ENCODE measurements at regions not wholly inside any gene's neighbourhood (a gene's known extent, or its start where the extent isn't known, plus 50 kb on each side); places are given as distances from the start of the nearest gene placed in this dataset.

DNA sequence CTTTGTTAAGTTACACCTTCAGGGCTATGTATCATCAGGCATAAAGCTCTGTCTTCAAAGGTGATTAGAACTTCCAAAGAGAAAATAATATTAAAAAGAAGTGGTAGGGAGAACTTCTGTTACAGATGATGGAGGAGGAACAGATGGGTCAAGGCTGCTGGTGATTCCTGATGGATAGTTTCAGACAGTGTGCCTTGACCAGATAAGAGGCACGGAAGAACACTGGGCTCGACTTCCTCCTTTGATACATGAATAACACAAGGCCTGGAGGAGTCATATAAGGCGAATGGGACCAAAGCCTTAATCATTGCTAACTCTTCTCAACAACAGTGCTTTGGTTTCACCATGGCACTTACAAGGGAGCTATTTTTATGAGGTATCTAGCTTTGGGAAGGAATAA is 128.1 kb upstream of the RXFP2 start:
- ATAC-seq (ENCODE audit: low FRiP score), result no peak
- TF ChIP-seq, protein P1, sequence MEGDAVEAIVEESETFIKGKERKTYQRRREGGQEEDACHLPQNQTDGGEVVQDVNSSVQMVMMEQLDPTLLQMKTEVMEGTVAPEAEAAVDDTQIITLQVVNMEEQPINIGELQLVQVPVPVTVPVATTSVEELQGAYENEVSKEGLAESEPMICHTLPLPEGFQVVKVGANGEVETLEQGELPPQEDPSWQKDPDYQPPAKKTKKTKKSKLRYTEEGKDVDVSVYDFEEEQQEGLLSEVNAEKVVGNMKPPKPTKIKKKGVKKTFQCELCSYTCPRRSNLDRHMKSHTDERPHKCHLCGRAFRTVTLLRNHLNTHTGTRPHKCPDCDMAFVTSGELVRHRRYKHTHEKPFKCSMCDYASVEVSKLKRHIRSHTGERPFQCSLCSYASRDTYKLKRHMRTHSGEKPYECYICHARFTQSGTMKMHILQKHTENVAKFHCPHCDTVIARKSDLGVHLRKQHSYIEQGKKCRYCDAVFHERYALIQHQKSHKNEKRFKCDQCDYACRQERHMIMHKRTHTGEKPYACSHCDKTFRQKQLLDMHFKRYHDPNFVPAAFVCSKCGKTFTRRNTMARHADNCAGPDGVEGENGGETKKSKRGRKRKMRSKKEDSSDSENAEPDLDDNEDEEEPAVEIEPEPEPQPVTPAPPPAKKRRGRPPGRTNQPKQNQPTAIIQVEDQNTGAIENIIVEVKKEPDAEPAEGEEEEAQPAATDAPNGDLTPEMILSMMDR (IDR thresholded peaks at IDR 0.05), result no peak
- DNase-seq (ENCODE audit: low spot score), result no peak

DNA sequence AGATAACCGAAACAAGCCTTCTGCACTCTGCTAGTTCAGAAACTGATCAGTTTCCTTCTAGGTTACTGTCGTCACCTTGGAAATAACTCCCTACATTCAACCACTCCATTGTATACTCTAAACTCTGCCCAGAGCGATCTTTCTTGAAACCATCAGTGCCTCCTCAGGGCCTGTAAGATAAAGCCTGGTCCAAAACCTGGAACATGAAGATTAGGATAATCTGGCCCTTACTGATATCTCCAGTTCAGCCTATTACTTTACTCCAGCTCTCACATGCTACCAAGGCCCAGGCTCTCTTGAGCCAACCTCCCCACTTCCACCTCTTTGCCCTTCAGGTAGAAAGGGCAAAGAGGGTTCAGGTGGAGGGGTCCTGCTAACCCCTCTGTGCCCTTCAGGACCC is 125.3 kb upstream of the RXFP2 start:
- ATAC-seq (ENCODE audit: low FRiP score) (no peak), DNase-seq (ENCODE audit: low spot score) (no peak)
- TF ChIP-seq, protein P1 (IDR thresholded peaks at IDR 0.05), result no peak

DNA sequence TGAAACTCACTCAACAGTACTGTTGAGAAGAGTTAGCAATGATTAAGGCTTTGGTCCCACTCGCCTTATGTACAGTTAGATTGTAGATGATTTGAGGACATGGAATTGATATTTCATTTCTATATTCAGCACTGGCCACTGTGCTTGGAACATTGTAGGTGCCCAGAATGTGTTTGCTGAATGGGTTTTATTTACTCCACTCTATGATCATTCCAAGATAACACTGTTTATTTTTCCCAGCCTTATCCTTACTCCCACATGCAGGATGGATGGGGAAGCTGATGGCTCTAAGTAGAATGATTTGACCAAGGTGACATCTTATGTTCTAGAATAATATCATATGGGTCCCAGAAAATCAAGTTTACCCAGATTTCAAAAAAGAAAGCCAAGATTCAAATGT is 124.6 kb upstream of the RXFP2 start:
- ATAC-seq (ENCODE audit: low FRiP score) (no peak), DNase-seq (ENCODE audit: low spot score) (no peak)
- TF ChIP-seq, protein P1 (IDR thresholded peaks at IDR 0.05), result no peak

DNA sequence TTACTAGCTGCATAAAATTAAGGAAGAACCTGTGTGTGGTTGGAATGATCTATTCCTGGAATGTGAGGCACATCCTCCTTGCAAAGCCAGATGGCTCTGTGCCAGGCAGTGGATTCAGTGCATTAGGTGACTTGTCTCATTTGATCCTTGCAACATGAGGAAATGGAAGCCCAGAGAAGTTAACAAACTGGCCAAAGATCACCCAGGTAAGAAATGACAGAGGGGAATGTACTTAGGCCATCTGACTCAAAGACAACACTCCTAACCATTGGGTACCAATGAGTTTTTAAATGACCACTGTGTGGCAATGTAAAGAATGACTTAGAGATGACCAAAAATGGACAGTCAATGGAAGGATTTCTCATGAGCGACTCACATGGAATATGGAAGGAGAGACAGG is 114.2 kb upstream of the RXFP2 start:
- TF ChIP-seq, protein P1 (IDR thresholded peaks at IDR 0.05), result no peak
- DNase-seq (ENCODE audit: low spot score) (no peak), ATAC-seq (ENCODE audit: low FRiP score) (no peak)

DNA sequence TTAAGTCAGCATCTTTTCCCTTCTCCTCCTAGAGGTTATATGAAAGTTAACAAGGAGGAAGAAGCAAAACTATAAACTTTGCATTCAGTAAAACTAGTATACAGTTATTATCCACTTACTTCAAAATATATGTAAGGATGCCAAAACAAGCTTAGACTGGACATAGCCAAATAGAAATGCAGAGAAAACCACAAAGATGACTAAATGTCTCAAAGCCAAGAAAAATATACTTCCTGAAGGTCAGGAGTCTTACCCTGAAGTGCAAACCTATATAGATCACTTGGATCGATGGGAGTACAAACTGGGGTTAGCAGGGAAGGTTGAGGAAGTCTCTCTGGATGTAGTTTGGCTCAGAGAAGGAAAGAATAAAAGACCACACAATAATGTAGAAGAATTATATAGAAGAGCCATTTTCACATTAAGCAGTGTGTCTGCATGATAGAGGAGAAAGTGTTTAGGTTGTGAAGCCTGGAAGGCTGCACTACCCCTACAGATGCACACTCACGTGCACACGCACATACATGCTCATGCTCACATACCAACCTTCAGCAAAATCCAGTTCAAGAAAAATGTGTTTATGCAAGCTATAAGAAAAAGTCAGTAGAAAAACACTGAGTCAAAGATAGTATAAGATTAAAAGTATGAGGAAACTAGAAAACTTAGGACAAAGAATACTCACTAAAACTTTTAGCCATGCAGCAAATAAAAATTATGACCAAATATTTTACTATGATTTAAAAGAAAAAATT is 112.1 kb upstream of the RXFP2 start:
- ATAC-seq (ENCODE audit: low FRiP score), result no peak
- TF ChIP-seq, protein P1 (IDR thresholded peaks at IDR 0.05), result no peak
- no peak for DNase-seq (ENCODE audit: low spot score)

DNA sequence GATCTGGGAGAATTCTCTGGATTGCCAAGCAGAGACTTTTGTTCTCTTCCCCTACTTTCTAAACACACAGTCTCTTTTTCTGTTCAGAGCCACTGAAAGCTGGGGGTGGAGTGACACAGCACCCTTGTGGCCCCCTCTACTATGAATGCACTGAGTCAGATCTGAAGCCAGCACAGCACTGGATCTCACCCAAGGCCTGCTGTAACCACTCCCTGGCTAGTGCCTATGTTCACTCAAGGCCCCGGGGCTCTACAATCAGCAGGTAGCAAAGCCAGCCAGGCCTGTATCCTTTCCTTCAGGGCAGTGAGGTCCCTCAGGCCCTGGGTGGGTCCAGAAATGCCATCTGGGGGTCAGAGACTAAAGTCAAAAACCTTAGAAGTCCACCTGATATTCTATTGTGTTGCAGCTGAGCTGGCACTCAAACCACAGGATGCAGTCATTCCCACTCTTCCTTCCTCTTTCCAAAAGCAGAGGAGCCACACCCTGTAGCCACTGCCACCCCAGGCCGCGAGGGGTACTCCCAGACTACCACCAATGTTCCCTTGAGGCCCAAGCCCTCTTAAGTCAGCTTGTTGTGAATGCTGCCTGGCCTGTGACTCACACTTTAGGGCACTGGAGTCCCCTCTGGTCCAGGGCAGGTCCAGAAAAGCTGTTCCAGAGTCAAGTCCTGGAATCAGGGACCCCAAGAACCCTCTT is 110.1 kb upstream of the RXFP2 start:
- TF ChIP-seq, protein P1 (IDR thresholded peaks at IDR 0.05), result no peak
- ATAC-seq (ENCODE audit: low FRiP score) (no peak), DNase-seq (ENCODE audit: low spot score) (no peak)

DNA sequence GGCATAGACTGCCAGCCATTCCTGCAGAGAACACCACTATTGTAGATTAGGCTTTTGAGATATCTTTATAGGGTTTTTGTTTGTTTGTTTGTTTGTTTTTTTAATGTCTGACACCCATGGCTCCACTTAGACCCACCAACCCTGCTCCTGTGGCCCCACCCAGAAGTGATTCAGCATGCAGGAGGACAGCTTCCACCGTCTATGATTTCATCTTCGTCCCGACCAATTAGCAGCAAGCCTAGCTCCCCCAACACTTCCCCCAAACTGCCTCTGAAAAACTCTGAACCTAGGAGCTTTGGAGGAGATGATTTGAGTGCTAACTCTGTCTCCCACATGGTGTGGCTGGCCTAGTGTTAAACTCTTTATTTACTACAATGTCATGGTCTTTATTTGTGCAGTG is 108.3 kb upstream of the RXFP2 start:
- ATAC-seq (ENCODE audit: low FRiP score), result no peak
- TF ChIP-seq, protein P1 (IDR thresholded peaks at IDR 0.05), result no peak

More for the DNA sequence above, 108.3 kb upstream of the RXFP2 start:
- no peak for DNase-seq (ENCODE audit: low spot score)

All from omental fat pad (tissue), 3 donors.